ENCODE measurements at regions not wholly inside any gene's neighbourhood (a gene's known extent, or its start where the extent isn't known, plus 50 kb on each side); places are given as distances from the start of the nearest gene placed in this dataset.

- no peaks in the 10 kb centered on the region for H3K9me3 Mint-ChIP-seq
- CTCF ChIA-PET: no interaction called here
- H3K36me3 Mint-ChIP-seq (ENCODE audit: low read depth): no peaks in the 10 kb centered on the region
- no peaks in the 10 kb centered on the region for H3K4me1 Mint-ChIP-seq (ENCODE audit: low read depth)
- DNase-seq: no peak
- ATAC-seq: no peak
- POLR2A ChIA-PET: no interaction called here
- TF ChIP-seq, protein P1, sequence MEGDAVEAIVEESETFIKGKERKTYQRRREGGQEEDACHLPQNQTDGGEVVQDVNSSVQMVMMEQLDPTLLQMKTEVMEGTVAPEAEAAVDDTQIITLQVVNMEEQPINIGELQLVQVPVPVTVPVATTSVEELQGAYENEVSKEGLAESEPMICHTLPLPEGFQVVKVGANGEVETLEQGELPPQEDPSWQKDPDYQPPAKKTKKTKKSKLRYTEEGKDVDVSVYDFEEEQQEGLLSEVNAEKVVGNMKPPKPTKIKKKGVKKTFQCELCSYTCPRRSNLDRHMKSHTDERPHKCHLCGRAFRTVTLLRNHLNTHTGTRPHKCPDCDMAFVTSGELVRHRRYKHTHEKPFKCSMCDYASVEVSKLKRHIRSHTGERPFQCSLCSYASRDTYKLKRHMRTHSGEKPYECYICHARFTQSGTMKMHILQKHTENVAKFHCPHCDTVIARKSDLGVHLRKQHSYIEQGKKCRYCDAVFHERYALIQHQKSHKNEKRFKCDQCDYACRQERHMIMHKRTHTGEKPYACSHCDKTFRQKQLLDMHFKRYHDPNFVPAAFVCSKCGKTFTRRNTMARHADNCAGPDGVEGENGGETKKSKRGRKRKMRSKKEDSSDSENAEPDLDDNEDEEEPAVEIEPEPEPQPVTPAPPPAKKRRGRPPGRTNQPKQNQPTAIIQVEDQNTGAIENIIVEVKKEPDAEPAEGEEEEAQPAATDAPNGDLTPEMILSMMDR (IDR thresholded peaks at IDR 0.05): no peak
- intact Hi-C loops (cut with micrococcal nuclease): no loop called here
- H3K27me3 Mint-ChIP-seq: no peaks in the 10 kb centered on the region
- H3K27ac Mint-ChIP-seq: no peak overlapping the region
- H3K4me3 Mint-ChIP-seq: no peak overlapping the region
Observed at GRCh38 chr1:73604211-73604610, 593.8 kb downstream of the LRRIQ3 start.

- TF ChIP-seq, protein P1 (IDR thresholded peaks at IDR 0.05): no peak
- intact Hi-C loops (cut with micrococcal nuclease): no loop called here
- Mint-ChIP-seq H3K4me1 (ENCODE audit: low read depth) (no peaks in the 10 kb centered on the region), H3K27me3 (no peaks in the 10 kb centered on the region), H3K9me3 (peaks cover 6% of the 10 kb centered on the region), H3K36me3 (ENCODE audit: low read depth) (no peaks in the 10 kb centered on the region), H3K27ac (no peak overlapping the region), H3K4me3 (no peak overlapping the region)
- DNase-seq (no peak), ATAC-seq (no peak)
- POLR2A ChIA-PET: no interaction called here
- CTCF ChIA-PET: no interaction called here
Observed at GRCh38 chr1:73593804-73594203, 604.2 kb downstream of the LRRIQ3 start.

DNA sequence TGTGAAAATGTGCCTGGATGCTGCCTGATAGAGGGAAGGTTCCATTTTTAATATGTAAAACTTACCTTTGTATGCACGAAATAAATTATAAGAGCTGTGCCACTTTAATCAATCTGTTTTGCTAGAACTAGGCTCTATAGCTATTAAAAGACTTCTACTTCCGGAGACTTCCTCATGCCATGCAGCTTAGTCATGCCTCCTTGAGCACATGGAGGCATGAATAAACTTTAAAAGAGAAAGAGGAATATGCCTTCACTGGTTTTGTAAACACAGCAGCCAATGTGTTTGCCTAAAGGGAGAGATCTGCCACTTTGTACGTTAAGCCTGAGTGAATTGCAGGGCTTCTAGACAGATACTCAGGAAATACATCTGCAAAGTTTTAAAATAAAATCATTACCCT, 604.6 kb downstream of the LRRIQ3 start:
- Mint-ChIP-seq H3K4me1 (ENCODE audit: low read depth) (no peaks in the 10 kb centered on the region), H3K27me3 (no peaks in the 10 kb centered on the region), H3K4me3 (no peak overlapping the region), H3K36me3 (ENCODE audit: low read depth) (no peaks in the 10 kb centered on the region), H3K9me3 (peaks cover 7% of the 10 kb centered on the region), H3K27ac (no peak overlapping the region)
- ChIA-PET CTCF (no interaction called here), POLR2A (no interaction called here)
- intact Hi-C loops (cut with micrococcal nuclease): no loop called here
- TF ChIP-seq, protein P1 (IDR thresholded peaks at IDR 0.05): no peak
- ATAC-seq (no peak), DNase-seq (no peak)

DNA sequence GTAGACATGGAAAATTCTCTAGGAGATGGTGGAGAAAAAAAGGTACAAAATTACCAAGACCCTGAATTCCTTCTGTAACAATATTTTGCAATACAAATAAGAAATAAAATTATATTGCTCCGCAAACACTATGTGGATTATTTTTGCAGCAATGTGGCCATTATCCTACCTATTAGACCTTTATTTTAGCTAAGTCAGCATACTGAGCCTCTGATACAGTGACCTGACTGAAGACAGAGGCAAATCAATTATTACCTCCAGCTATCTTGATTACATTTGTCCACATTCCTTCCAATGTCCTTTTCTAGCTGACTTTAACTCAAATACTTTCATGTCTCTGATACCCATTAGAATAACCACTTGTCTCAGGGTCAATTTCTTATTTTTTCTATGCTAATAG, 610.9 kb downstream of the LRRIQ3 start:
- H3K4me3 Mint-ChIP-seq: no peak overlapping the region
- H3K4me1 Mint-ChIP-seq (ENCODE audit: low read depth): no peaks in the 10 kb centered on the region
- ATAC-seq (no peak), DNase-seq (no peak)
- ChIA-PET CTCF (no interaction called here), POLR2A (no interaction called here)
- H3K9me3 Mint-ChIP-seq: peaks cover 3% of the 10 kb centered on the region
- H3K36me3 Mint-ChIP-seq (ENCODE audit: low read depth): no peaks in the 10 kb centered on the region
- intact Hi-C loops (cut with micrococcal nuclease): no loop called here
- H3K27ac Mint-ChIP-seq: no peak overlapping the region
- TF ChIP-seq, protein P1 (IDR thresholded peaks at IDR 0.05): no peak
- no peaks in the 10 kb centered on the region for H3K27me3 Mint-ChIP-seq

GRCh38 chr1:73577206-73577605, 620.8 kb downstream of the LRRIQ3 start:
- CTCF ChIA-PET: no interaction called here
- ATAC-seq (no peak), DNase-seq (no peak)
- peaks cover 7% of the 10 kb centered on the region for H3K9me3 Mint-ChIP-seq
- POLR2A ChIA-PET: no interaction called here
- H3K4me3 Mint-ChIP-seq: no peak overlapping the region
- no peak overlapping the region for H3K27ac Mint-ChIP-seq
- no peaks in the 10 kb centered on the region for H3K27me3 Mint-ChIP-seq
- no peaks in the 10 kb centered on the region for H3K36me3 Mint-ChIP-seq (ENCODE audit: low read depth)
- H3K4me1 Mint-ChIP-seq (ENCODE audit: low read depth): no peaks in the 10 kb centered on the region
- TF ChIP-seq, protein P1 (IDR thresholded peaks at IDR 0.05): no peak
- intact Hi-C loops (cut with micrococcal nuclease): no loop called here

All from activated CD8-positive, alpha-beta T cell treated with anti-CD3 and anti-CD28 coated beads for 36 hours (primary cell).